GM12874 (cell line): ENCODE measurements at regions not wholly inside any gene's neighbourhood (a gene's known extent, or its start where the extent isn't known, plus 50 kb on each side); places are given as distances from the start of the nearest gene placed in this dataset.

Source experiments
- TF ChIP-seq, protein P1 (sequence below): IDR thresholded peaks from 2 replicates; pipeline ENCODE4 v1.5.1; 2011; ENCODE audit warnings: low read depth, mild to moderate bottlenecking, control low read depth, low read length, moderate library complexity; ENCODE audit not compliant: insufficient read depth

DNA sequence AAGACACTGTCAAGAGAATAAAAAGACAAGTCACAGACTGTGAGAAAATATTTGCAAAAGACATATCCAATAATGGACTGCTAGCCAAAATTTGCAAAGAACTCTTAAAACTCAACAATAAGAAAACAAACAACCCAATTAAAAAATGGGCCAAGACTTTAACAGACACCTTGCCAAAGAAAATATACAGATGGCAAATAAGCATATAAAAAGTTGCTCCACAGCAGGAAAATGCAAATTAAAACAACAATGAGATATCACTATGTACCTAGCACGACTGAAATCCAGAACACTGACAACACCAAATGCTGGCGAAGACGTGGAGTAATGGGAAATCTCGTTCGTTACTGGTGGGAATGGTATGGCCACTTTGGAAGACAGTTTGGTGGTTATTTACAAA, 228.9 kb downstream of the TTC8 start:
- TF ChIP-seq, protein P1, sequence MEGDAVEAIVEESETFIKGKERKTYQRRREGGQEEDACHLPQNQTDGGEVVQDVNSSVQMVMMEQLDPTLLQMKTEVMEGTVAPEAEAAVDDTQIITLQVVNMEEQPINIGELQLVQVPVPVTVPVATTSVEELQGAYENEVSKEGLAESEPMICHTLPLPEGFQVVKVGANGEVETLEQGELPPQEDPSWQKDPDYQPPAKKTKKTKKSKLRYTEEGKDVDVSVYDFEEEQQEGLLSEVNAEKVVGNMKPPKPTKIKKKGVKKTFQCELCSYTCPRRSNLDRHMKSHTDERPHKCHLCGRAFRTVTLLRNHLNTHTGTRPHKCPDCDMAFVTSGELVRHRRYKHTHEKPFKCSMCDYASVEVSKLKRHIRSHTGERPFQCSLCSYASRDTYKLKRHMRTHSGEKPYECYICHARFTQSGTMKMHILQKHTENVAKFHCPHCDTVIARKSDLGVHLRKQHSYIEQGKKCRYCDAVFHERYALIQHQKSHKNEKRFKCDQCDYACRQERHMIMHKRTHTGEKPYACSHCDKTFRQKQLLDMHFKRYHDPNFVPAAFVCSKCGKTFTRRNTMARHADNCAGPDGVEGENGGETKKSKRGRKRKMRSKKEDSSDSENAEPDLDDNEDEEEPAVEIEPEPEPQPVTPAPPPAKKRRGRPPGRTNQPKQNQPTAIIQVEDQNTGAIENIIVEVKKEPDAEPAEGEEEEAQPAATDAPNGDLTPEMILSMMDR = no peak

DNA sequence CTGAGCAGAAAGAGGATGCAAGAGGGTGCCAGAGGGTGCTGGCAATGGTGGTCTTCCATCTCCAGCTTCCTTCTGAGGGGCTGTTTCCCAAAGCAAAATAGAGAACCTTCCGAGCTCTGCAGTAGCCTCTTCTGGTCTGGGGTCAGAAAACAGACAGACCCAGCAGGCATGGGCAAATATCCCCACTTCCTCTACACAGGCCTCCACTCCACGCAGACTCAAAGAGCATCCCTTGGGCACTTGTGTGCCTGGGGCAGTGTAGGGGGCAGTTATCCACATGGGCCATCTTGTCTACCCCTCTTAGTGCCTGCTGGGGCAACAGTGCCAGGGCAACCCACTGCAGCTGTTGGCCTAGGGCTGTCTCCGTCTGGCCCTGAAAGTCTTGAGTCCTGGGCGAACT, 231.9 kb downstream of the TTC8 start:
- TF ChIP-seq, protein P1 = no peak

DNA sequence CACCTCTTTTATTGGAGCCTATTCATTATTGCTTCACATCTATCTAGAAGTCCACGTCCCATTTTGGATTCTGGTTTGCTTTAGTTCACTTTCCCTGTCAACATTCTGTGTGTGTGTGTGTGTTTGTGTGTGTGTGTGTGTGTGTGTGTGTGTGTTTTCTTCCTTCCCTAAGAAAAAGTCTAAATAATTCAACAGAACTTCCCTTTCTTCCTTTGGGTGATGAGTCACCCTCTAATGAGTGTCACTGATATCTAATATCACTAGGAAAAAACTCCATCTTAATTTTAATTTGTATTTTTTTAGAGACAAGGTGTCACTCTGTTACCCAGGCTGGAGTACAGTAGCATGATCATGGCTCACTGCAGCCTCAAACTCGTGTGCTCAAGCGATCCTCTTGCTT, 234.2 kb downstream of the TTC8 start:
- TF ChIP-seq, protein P1 = no peak

DNA sequence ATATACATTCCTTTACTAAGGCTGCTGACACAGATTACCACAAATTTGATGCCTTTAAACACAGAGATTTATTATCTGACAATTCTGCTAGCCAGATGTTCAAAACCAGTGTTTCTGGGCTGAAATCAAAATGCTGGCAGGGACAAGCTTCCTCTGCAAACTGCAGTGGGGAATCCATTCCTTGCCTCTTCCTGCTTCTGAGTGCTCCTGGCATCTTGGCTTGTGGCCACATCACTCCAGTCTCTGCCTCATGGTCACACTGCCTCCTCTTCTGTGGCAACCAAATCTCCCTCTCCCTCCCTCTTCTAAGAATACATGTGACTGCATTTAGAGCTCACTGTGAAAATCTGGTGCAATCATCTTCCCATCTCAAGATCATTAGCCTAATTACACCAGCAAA, 235.7 kb downstream of the TTC8 start:
- TF ChIP-seq, protein P1 = no peak

DNA sequence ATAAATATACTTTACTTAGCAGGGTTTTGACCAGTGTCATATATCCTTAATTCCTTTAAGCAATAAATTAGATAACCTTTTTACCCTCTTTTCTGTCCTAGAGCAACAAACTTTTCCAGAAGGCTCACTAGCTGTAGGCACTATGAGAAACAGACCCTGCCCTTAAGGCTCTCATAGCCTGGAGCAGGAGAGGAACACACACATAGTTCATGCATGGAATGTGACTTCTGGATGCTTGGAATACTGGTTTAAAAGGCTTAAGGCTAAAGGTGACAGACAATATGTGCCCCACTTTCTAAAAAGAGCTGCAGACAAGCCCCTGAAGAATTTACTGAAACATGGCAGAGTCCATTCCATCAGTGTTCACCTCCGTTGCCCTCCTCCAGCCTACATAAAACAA, 237.2 kb downstream of the TTC8 start:
- TF ChIP-seq, protein P1 = no peak

DNA sequence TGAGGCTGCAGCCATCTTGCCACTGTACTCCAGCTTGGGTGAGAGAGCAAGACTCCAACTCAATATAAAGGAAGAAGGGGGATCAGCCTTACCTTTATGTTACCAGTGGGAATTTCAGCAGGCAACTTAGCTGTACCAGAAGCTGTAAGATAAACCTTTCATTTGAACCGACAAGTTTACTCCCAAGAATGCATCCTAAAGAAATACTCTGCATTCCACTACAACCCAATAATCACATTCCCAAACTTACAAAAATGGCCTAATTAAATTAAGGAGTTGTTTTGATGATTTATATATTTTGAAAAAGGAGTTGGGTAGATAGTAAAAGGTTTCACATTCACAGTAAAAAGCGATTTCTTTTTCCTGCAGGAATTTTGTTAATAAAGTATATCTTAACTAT, 241.4 kb downstream of the TTC8 start:
- TF ChIP-seq, protein P1 = no peak

DNA sequence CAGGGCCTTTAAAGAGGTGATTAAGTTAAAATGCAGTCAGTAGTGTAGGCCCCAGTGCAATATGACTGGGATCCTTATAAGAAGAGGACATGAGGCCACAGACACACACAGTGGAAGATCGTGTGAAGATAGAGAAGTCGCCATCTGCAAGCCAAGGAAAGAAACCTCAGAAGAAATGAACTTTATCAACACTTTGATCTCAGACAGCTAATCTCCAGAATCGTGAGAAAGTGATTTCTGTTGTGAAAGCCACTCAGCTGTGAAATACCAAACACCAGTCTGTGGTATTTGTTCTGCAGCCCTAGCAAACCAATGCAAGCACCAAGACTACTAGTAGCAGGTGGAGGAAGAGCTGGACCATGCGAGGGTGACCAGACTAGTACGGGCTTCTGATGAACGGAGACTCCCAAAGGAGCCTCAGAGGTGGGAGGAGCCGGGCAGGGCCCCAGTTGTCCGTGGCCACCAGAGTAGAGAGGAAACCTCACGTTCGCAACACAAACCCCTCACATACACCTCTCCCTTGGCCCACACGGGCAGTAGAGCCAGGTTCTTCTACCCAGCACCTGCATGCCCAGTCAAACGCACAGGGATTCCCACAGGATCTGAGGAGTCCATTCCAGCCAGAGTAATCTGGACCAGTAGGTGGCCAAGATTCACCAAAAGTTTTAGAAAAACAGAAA, 243.0 kb downstream of the TTC8 start:
- TF ChIP-seq, protein P1 = no peak
